ENCODE measurements at regions not wholly inside any gene's neighbourhood (a gene's known extent, or its start where the extent isn't known, plus 50 kb on each side); places are given as distances from the start of the nearest gene placed in this dataset.

- Histone ChIP-seq H3K9me3 (ENCODE audit: control insufficient read depth, insufficient read depth, low read depth, low read length) (peaks cover 24% of the 10 kb centered on the region), H3K27ac (ENCODE audit: low read depth, low read length) (no peak overlapping the region), H3K4me1 (ENCODE audit: control insufficient read depth, insufficient read depth, low read length) (no peaks in the 10 kb centered on the region), H3K4me3 (ENCODE audit: low read depth, low read length) (no peak overlapping the region), H3K9ac (ENCODE audit: low read length) (no peak overlapping the region), H3K36me3 (ENCODE audit: control insufficient read depth, insufficient read depth, low read length) (no peaks in the 10 kb centered on the region), H3K27me3 (ENCODE audit: control insufficient read depth, insufficient read depth, low read length) (no peaks in the 10 kb centered on the region)
These were observed 322.6 kb upstream of the AJAP1 start for GRCh38 chr1:4331767-4332163.

GRCh38 chr1:4336507-4336906 lies 317.9 kb upstream of the AJAP1 start:
- no peak overlapping the region for H3K4me3 ChIP-seq (ENCODE audit: low read depth, low read length)
- no peaks in the 10 kb centered on the region for H3K4me1 ChIP-seq (ENCODE audit: control insufficient read depth, insufficient read depth, low read length)
- no peak overlapping the region for H3K27ac ChIP-seq (ENCODE audit: low read depth, low read length)
- no peaks in the 10 kb centered on the region for H3K27me3 ChIP-seq (ENCODE audit: control insufficient read depth, insufficient read depth, low read length)
- no peak overlapping the region for H3K9ac ChIP-seq (ENCODE audit: low read length)
- no peaks in the 10 kb centered on the region for H3K36me3 ChIP-seq (ENCODE audit: control insufficient read depth, insufficient read depth, low read length)
- peaks cover 42% of the 10 kb centered on the region for H3K9me3 ChIP-seq (ENCODE audit: control insufficient read depth, insufficient read depth, low read depth, low read length)

GRCh38 chr1:4341421-4341820 lies 313.0 kb upstream of the AJAP1 start:
- Histone ChIP-seq H3K4me3 (ENCODE audit: low read depth, low read length) (no peak overlapping the region), H3K4me1 (ENCODE audit: control insufficient read depth, insufficient read depth, low read length) (no peaks in the 10 kb centered on the region), H3K27ac (ENCODE audit: low read depth, low read length) (no peak overlapping the region), H3K27me3 (ENCODE audit: control insufficient read depth, insufficient read depth, low read length) (no peaks in the 10 kb centered on the region), H3K9me3 (ENCODE audit: control insufficient read depth, insufficient read depth, low read depth, low read length) (peaks cover 45% of the 10 kb centered on the region; the same call in 1 of the 2 replicates), H3K9ac (ENCODE audit: low read length) (no peak overlapping the region), H3K36me3 (ENCODE audit: control insufficient read depth, insufficient read depth, low read length) (no peaks in the 10 kb centered on the region)

GRCh38 chr1:4344065-4344732 lies 310.2 kb upstream of the AJAP1 start:
- Histone ChIP-seq H3K4me3 (ENCODE audit: low read depth, low read length) (no peak overlapping the region), H3K36me3 (ENCODE audit: control insufficient read depth, insufficient read depth, low read length) (no peaks in the 10 kb centered on the region), H3K9me3 (ENCODE audit: control insufficient read depth, insufficient read depth, low read depth, low read length) (peaks cover 38% of the 10 kb centered on the region; the same call in 1 of the 2 replicates), H3K27ac (ENCODE audit: low read depth, low read length) (no peak overlapping the region), H3K4me1 (ENCODE audit: control insufficient read depth, insufficient read depth, low read length) (no peaks in the 10 kb centered on the region), H3K27me3 (ENCODE audit: control insufficient read depth, insufficient read depth, low read length) (no peaks in the 10 kb centered on the region), H3K9ac (ENCODE audit: low read length) (no peak overlapping the region)

- Histone ChIP-seq H3K4me3 (ENCODE audit: low read depth, low read length) (no peak overlapping the region), H3K4me1 (ENCODE audit: control insufficient read depth, insufficient read depth, low read length) (no peaks in the 10 kb centered on the region), H3K36me3 (ENCODE audit: control insufficient read depth, insufficient read depth, low read length) (no peaks in the 10 kb centered on the region), H3K9me3 (ENCODE audit: control insufficient read depth, insufficient read depth, low read depth, low read length) (peaks cover 35% of the 10 kb centered on the region; the same call in 1 of the 2 replicates), H3K27me3 (ENCODE audit: control insufficient read depth, insufficient read depth, low read length) (no peaks in the 10 kb centered on the region), H3K27ac (ENCODE audit: low read depth, low read length) (no peak overlapping the region), H3K9ac (ENCODE audit: low read length) (no peak overlapping the region)
These were observed 309.3 kb upstream of the AJAP1 start for GRCh38 chr1:4345094-4345493.

GRCh38 chr1:4346131-4346530 lies 308.3 kb upstream of the AJAP1 start:
- no peak overlapping the region for H3K4me3 ChIP-seq (ENCODE audit: low read depth, low read length)
- H3K4me1 ChIP-seq (ENCODE audit: control insufficient read depth, insufficient read depth, low read length): no peaks in the 10 kb centered on the region
- no peaks in the 10 kb centered on the region for H3K36me3 ChIP-seq (ENCODE audit: control insufficient read depth, insufficient read depth, low read length)
- H3K9me3 ChIP-seq (ENCODE audit: control insufficient read depth, insufficient read depth, low read depth, low read length): peaks cover 28% of the 10 kb centered on the region; the same call in 1 of the 2 replicates
- no peak overlapping the region for H3K27ac ChIP-seq (ENCODE audit: low read depth, low read length)
- no peak overlapping the region for H3K9ac ChIP-seq (ENCODE audit: low read length)
- H3K27me3 ChIP-seq (ENCODE audit: control insufficient read depth, insufficient read depth, low read length): no peaks in the 10 kb centered on the region

GRCh38 chr1:4351453-4351852 lies 303.0 kb upstream of the AJAP1 start:
- Histone ChIP-seq H3K9me3 (ENCODE audit: control insufficient read depth, insufficient read depth, low read depth, low read length) (0 out of 2 replicates have a peak, but pooled peaks cover 3% of the 10 kb centered on the region), H3K27me3 (ENCODE audit: control insufficient read depth, insufficient read depth, low read length) (peaks cover 2% of the 10 kb centered on the region; the same call in 1 of the 2 replicates), H3K4me3 (ENCODE audit: low read depth, low read length) (no peak overlapping the region), H3K9ac (ENCODE audit: low read length) (no peak overlapping the region), H3K36me3 (ENCODE audit: control insufficient read depth, insufficient read depth, low read length) (no peaks in the 10 kb centered on the region), H3K4me1 (ENCODE audit: control insufficient read depth, insufficient read depth, low read length) (no peaks in the 10 kb centered on the region), H3K27ac (ENCODE audit: low read depth, low read length) (no peak overlapping the region)

GRCh38 chr1:4353090-4353856 lies 301.1 kb upstream of the AJAP1 start:
- peaks cover 12% of the 10 kb centered on the region; the same call in 1 of the 2 replicates for H3K27me3 ChIP-seq (ENCODE audit: control insufficient read depth, insufficient read depth, low read length)

GRCh38 chr1:4355839-4356238 lies 298.6 kb upstream of the AJAP1 start:
- no peaks in the 10 kb centered on the region for H3K4me1 ChIP-seq (ENCODE audit: control insufficient read depth, insufficient read depth, low read length)
- H3K9ac ChIP-seq (ENCODE audit: low read length): no peak overlapping the region
- no peak overlapping the region for H3K4me3 ChIP-seq (ENCODE audit: low read depth, low read length)
- H3K27me3 ChIP-seq (ENCODE audit: control insufficient read depth, insufficient read depth, low read length): peaks cover 12% of the 10 kb centered on the region; the same call in 1 of the 2 replicates
- no peak overlapping the region for H3K27ac ChIP-seq (ENCODE audit: low read depth, low read length)
- H3K36me3 ChIP-seq (ENCODE audit: control insufficient read depth, insufficient read depth, low read length): no peaks in the 10 kb centered on the region
- H3K9me3 ChIP-seq (ENCODE audit: control insufficient read depth, insufficient read depth, low read depth, low read length): no peaks in the 10 kb centered on the region

More at GRCh38 chr1:4353090-4353856, 301.1 kb upstream of the AJAP1 start:
- Histone ChIP-seq H3K4me3 (ENCODE audit: low read depth, low read length) (no peak overlapping the region), H3K4me1 (ENCODE audit: control insufficient read depth, insufficient read depth, low read length) (no peaks in the 10 kb centered on the region), H3K9ac (ENCODE audit: low read length) (no peak overlapping the region), H3K27ac (ENCODE audit: low read depth, low read length) (no peak overlapping the region), H3K36me3 (ENCODE audit: control insufficient read depth, insufficient read depth, low read length) (no peaks in the 10 kb centered on the region), H3K9me3 (ENCODE audit: control insufficient read depth, insufficient read depth, low read depth, low read length) (0 out of 2 replicates have a peak, but pooled peaks cover 3% of the 10 kb centered on the region)

GRCh38 chr1:4362314-4363044 lies 291.9 kb upstream of the AJAP1 start:
- Histone ChIP-seq H3K9ac (ENCODE audit: low read length) (no peak overlapping the region), H3K27ac (ENCODE audit: low read depth, low read length) (no peak overlapping the region), H3K4me3 (ENCODE audit: low read depth, low read length) (no peak overlapping the region), H3K4me1 (ENCODE audit: control insufficient read depth, insufficient read depth, low read length) (no peaks in the 10 kb centered on the region), H3K27me3 (ENCODE audit: control insufficient read depth, insufficient read depth, low read length) (0 out of 2 replicates have a peak, but pooled peaks cover under 1% of the 10 kb centered on the region), H3K36me3 (ENCODE audit: control insufficient read depth, insufficient read depth, low read length) (no peaks in the 10 kb centered on the region), H3K9me3 (ENCODE audit: control insufficient read depth, insufficient read depth, low read depth, low read length) (peaks cover 4% of the 10 kb centered on the region; the same call in 1 of the 2 replicates)

Data from HUES6 (cell line).